ENCODE measurements at regions not wholly inside any gene's neighbourhood (a gene's known extent, or its start where the extent isn't known, plus 50 kb on each side); places are given as distances from the start of the nearest gene placed in this dataset.

DNA sequence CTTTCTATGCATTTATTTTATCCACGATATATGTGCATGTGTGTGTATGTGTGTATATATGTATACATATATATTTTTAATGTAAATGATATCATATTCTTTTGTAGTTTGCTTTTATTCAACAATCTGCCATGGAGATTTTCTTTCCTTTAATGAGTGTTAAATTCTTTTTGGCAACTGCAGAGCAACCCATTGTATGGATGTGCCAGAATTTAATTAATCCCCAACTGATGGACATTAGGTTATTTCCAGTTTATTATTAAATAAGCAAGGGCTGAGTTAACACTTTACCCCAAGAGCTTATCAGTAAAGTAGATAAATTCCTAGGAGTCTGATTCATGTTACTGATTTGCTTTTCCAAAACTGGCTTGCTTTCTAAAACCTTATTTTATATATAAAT, 58.9 kb upstream of the CD28 start:
- peak overlapping the region; percentile 82 for H3K27ac ChIP-seq
- TF ChIP-seq, protein P1, sequence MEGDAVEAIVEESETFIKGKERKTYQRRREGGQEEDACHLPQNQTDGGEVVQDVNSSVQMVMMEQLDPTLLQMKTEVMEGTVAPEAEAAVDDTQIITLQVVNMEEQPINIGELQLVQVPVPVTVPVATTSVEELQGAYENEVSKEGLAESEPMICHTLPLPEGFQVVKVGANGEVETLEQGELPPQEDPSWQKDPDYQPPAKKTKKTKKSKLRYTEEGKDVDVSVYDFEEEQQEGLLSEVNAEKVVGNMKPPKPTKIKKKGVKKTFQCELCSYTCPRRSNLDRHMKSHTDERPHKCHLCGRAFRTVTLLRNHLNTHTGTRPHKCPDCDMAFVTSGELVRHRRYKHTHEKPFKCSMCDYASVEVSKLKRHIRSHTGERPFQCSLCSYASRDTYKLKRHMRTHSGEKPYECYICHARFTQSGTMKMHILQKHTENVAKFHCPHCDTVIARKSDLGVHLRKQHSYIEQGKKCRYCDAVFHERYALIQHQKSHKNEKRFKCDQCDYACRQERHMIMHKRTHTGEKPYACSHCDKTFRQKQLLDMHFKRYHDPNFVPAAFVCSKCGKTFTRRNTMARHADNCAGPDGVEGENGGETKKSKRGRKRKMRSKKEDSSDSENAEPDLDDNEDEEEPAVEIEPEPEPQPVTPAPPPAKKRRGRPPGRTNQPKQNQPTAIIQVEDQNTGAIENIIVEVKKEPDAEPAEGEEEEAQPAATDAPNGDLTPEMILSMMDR (conservative IDR thresholded peaks at IDR 0.05): no peak

DNA sequence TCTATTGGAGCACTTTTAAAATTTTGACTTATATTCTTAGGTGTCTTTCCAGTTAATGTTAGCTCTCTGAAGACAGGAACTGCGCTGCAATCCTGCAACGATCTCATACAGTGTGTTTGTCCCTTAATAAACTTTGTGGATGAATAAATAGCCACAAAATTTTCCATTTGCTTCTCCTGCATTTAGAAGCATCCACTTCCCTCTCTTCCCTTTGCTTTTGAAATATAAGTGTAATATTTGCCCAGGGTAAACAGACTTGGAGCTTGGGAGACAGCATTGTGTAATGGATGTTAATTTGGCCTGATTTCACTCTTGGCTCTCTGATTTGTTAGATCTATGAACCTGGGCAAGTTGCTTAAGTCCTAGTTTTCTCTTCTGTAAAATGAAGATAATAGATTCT, 58.2 kb upstream of the CD28 start:
- TF ChIP-seq, protein P1 (conservative IDR thresholded peaks at IDR 0.05): no peak
- H3K27ac ChIP-seq: peak overlapping the region; percentile 82

DNA sequence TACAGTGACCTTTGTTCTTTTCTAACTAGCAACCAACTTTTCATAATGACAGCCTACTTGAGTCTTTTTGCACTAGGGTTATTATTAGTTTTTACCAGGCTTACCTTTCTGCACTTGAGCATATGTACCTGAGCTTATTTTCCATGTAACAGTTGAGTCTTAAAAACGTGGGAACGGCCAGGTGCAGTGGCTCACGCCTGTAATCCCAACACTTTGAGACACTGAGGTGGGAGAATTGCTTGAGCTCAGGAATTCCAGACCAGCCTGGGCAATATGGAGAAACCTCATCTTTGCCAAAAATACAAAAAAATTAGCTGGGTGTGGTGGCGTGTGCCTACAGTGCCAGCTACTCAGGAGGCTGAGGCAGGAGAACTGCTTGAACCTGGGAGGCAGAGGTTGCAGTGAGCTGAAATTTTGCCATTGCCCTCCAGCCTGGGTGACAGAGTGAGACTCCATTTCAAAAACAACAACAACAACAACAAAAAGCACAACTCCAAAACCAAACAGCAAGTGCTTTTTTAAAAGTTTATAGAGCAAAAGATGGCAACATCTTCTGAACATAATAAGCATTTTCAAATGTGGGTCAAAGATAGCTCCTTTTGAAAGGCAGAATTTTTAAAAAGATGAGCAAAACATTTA, 57.1 kb upstream of the CD28 start:
- peak overlapping the region; percentile 82 for H3K27ac ChIP-seq
- TF ChIP-seq, protein P1 (conservative IDR thresholded peaks at IDR 0.05): no peak

DNA sequence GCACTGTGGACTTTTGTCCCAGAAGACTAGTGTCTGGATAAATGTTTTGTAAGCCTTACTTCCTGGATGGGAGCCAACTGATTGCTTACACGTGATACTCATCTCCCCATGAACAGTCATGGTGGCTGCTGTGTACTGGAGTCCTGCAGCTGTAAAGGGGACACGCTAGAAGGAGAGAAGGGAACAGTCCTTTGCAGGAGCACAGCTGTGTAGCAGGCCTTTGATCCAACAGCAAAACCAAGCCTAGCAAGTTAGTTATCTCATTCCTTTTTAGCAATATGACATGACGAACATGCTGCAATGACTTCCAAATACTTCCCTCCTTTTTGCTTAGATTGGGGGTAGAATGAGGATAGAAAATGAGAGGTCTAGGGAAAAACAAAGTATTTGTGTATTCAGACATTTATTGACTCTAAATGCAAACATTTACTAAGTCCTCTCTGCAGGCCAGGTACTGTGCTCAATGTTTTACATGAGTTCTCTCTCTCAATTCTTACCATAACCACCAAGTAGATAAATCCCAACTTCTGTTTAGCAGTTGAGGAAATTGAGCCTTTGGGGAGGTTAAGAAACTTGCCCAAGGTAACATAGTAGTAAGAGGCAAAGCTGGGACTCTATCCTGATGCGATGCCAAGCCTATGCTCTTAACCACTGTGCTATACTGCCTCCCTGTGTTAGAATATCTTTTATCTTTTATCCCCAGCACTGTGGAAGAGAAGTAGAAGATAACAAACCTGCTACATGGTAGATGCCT, 55.4 kb upstream of the CD28 start:
- TF ChIP-seq, protein P1 (conservative IDR thresholded peaks at IDR 0.05): peak; percentile 65
- peak overlapping the region; percentile 82 for H3K27ac ChIP-seq

DNA sequence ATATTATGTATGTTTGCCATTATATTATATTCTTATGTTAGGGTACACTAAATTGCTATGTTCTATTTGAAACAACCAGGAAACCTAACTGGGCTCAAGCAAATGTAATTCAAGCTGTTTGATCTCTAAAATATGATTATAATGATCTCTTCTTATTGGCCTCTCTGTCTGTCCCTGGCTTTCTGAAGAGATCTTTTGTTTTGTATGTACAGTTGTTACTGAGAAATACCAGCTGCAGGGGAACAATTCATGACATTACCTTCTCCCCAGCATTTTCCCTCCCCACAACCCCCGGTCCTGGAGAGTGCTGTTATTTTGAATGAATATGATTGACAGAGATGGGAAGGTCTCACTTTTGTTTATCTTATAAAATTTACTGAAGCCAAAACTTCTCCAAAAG, 54.8 kb upstream of the CD28 start:
- H3K27ac ChIP-seq: peak overlapping the region; percentile 82
- TF ChIP-seq, protein P1 (conservative IDR thresholded peaks at IDR 0.05): peak; percentile 13; the same call in 1 of the 2 replicates

DNA sequence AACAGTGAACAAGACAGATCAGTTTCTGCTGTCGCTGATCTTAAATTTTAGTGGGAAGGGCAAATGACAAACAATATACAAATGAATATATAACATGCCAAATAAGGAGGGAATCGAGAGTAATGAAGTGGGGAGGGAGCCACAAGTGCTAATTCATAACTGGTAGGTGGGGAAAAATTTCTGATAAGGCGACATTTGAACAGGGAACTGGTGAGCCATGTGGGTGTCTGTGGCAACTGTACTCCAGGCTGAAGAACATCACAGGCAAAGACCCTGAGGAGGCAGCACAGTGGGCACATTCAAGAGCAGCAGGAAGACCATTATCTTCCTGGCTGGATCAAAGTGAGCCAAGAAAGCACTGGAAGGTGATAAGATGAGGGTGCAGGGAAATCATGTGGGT, 51.6 kb upstream of the CD28 start:
- TF ChIP-seq, protein P1 (conservative IDR thresholded peaks at IDR 0.05): no peak
- no peak overlapping the region for H3K27ac ChIP-seq

DNA sequence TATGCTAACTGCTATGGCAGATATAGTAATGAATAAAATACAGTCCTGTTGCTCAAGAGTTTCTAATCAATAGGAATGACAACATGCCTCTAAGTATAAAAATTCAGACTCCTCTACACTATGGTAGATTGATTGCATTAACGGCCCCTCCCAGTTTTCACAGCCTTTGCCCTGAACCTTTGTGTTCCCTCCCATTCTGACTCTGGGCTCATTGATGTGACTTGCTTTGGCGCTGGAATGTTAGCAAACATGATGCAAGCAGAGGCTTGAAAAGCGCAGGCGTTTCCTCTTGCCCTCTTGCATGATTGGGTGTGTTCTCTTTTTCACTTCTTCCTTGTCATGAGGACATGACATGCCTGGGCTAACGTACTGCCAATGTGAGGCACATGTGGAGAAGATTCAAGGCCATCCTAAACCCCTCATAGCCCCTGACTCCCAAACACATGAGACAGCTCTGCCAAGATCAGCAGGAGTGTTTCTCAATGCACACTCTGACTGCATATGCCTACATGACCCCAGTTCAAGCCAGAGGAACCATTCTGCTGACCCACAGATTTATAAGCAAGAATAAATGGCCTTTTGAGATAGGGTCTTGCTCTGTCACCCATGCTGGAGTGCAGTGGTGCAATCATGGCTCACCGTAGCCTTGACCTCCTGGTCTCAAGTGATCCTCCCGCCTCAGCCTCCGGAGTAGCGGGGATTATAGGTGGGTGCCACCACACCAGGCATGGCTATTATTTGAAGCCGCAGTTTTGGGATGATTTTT, 49.7 kb upstream of the CD28 start:
- TF ChIP-seq, protein P1 (conservative IDR thresholded peaks at IDR 0.05): no peak
- H3K27ac ChIP-seq: no peak overlapping the region
